ENCODE measurements at regions not wholly inside any gene's neighbourhood (a gene's known extent, or its start where the extent isn't known, plus 50 kb on each side); places are given as distances from the start of the nearest gene placed in this dataset.

- H3K4me1 ChIP-seq (ENCODE audit: insufficient read depth, low read length, poor library complexity, severe bottlenecking), result no peaks in the 10 kb centered on the region
- DNase-seq (ENCODE audit: low spot score), result no peak
- H3K79me2 ChIP-seq (ENCODE audit: insufficient read depth, low read depth, low read length), result no peaks in the 10 kb centered on the region
- H4K20me1 ChIP-seq (ENCODE audit: insufficient read depth, low read length), result no peaks in the 10 kb centered on the region
- intact Hi-C loops (cut with micrococcal nuclease; ENCODE audit: unreplicated experiment), result no loop called here
- H3K4me3 ChIP-seq (ENCODE audit: low read depth, low read length, poor library complexity, severe bottlenecking), result no peak overlapping the region
- ChIA-PET CTCF (ENCODE audit: unreplicated experiment) (no interaction called here), POLR2A (no interaction called here)
- H3K36me3 ChIP-seq (ENCODE audit: insufficient read depth, low read length), result no peaks in the 10 kb centered on the region
- H3K27ac ChIP-seq (ENCODE audit: low read depth, low read length, poor library complexity, severe bottlenecking), result no peak overlapping the region
- H3K9me2 ChIP-seq (ENCODE audit: insufficient read depth, low read length), result no peaks in the 10 kb centered on the region
- TF ChIP-seq CTCF (conservative IDR thresholded peaks at IDR 0.05; ENCODE audit: low read length) (no peak), EZH2phosphoT487 (IDR thresholded peaks at IDR 0.05; ENCODE audit: borderline replicate concordance, low read depth, low read length) (no peak)
- no peak overlapping the region for H3K4me2 ChIP-seq (ENCODE audit: low read length)
- H2AFZ ChIP-seq (ENCODE audit: low read length), result no peak overlapping the region
- H3K9me3 ChIP-seq (ENCODE audit: low read length), result no peaks in the 10 kb centered on the region
- BruUV-seq (replicated peaks), result no TSS peak
Measured at GRCh38 chr15:101562428-101563059, 73.0 kb upstream of the PCSK6 start.

GRCh38 chr15:101561584-101561906 is 72.0 kb upstream of the PCSK6 start:
- no peak overlapping the region for H3K4me3 ChIP-seq (ENCODE audit: low read depth, low read length, poor library complexity, severe bottlenecking)
- H3K36me3 ChIP-seq (ENCODE audit: insufficient read depth, low read length), result no peaks in the 10 kb centered on the region
- H3K79me2 ChIP-seq (ENCODE audit: insufficient read depth, low read depth, low read length), result no peaks in the 10 kb centered on the region
- BruUV-seq (replicated peaks), result no TSS peak
- H3K9me3 ChIP-seq (ENCODE audit: low read length), result no peaks in the 10 kb centered on the region
- H3K9me2 ChIP-seq (ENCODE audit: insufficient read depth, low read length), result no peaks in the 10 kb centered on the region
- intact Hi-C loops (cut with micrococcal nuclease; ENCODE audit: unreplicated experiment), result no loop called here
- H3K4me1 ChIP-seq (ENCODE audit: insufficient read depth, low read length, poor library complexity, severe bottlenecking), result no peaks in the 10 kb centered on the region
- no peak for DNase-seq (ENCODE audit: low spot score)
- H2AFZ ChIP-seq (ENCODE audit: low read length), result no peak overlapping the region
- H3K4me2 ChIP-seq (ENCODE audit: low read length), result no peak overlapping the region
- H3K27ac ChIP-seq (ENCODE audit: low read depth, low read length, poor library complexity, severe bottlenecking), result no peak overlapping the region
- H4K20me1 ChIP-seq (ENCODE audit: insufficient read depth, low read length), result no peaks in the 10 kb centered on the region
- TF ChIP-seq EZH2phosphoT487 (IDR thresholded peaks at IDR 0.05; ENCODE audit: borderline replicate concordance, low read depth, low read length) (no peak), CTCF (conservative IDR thresholded peaks at IDR 0.05; ENCODE audit: low read length) (no peak)
- CTCF ChIA-PET (ENCODE audit: unreplicated experiment), result no interaction called here
- POLR2A ChIA-PET, result no interaction called here

GRCh38 chr15:101560722-101561583 is 71.4 kb upstream of the PCSK6 start:
- H3K79me2 ChIP-seq (ENCODE audit: insufficient read depth, low read depth, low read length), result no peaks in the 10 kb centered on the region
- H3K4me1 ChIP-seq (ENCODE audit: insufficient read depth, low read length, poor library complexity, severe bottlenecking), result no peaks in the 10 kb centered on the region
- no peaks in the 10 kb centered on the region for H3K36me3 ChIP-seq (ENCODE audit: insufficient read depth, low read length)
- H3K4me2 ChIP-seq (ENCODE audit: low read length), result no peak overlapping the region
- H3K9me3 ChIP-seq (ENCODE audit: low read length), result no peaks in the 10 kb centered on the region
- no peak overlapping the region for H3K27ac ChIP-seq (ENCODE audit: low read depth, low read length, poor library complexity, severe bottlenecking)
- DNase-seq (ENCODE audit: low spot score), result no peak
- intact Hi-C loops (cut with micrococcal nuclease; ENCODE audit: unreplicated experiment), result no loop called here
- H3K9me2 ChIP-seq (ENCODE audit: insufficient read depth, low read length), result no peaks in the 10 kb centered on the region
- ChIA-PET POLR2A (no interaction called here), CTCF (ENCODE audit: unreplicated experiment) (no interaction called here)
- no peaks in the 10 kb centered on the region for H4K20me1 ChIP-seq (ENCODE audit: insufficient read depth, low read length)
- H3K4me3 ChIP-seq (ENCODE audit: low read depth, low read length, poor library complexity, severe bottlenecking), result no peak overlapping the region
- H2AFZ ChIP-seq (ENCODE audit: low read length), result no peak overlapping the region
- TF ChIP-seq CTCF (conservative IDR thresholded peaks at IDR 0.05; ENCODE audit: low read length) (no peak), EZH2phosphoT487 (IDR thresholded peaks at IDR 0.05; ENCODE audit: borderline replicate concordance, low read depth, low read length) (no peak)
- BruUV-seq (replicated peaks), result no TSS peak
